Dermis microvascular lymphatic vessel endothelial cell (primary cell): ENCODE measurements at regions not wholly inside any gene's neighbourhood (a gene's known extent, or its start where the extent isn't known, plus 50 kb on each side); places are given as distances from the start of the nearest gene placed in this dataset.
"Not testable (repeated sequence)": the region's sequence is repeated elsewhere in the genome, so short reads cannot be mapped to it uniquely, and the experiment has no call there.

Source experiments
- DNase-seq, 2 donors: peaks; one replicate each; pipeline versions ENCODE4 v3.0.0 to v3.0.0-alpha.2; 2010; ENCODE audit warnings: low read depth in 2 of 2

DNA sequence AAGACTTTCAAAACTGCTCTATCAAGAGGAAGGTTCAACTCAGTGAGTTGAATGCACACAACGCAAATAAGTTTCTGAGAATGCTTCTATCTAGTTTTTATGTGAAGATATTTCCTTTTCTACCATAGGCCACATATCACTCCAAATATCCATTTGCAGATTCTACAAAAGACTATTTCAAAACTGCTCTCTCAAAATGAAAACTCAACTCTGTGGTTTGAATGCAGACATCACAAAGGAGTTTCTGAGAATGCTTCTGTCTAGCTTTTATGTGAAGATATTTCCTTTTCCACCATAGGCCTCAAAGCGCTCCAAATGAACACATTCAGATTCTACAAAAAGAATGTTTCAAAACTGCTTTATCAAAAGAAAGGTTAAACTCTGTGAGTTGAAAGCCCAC lies 1093.1 kb upstream of the DEFB115 start:
- DNase-seq = not testable (repeated sequence)

DNA sequence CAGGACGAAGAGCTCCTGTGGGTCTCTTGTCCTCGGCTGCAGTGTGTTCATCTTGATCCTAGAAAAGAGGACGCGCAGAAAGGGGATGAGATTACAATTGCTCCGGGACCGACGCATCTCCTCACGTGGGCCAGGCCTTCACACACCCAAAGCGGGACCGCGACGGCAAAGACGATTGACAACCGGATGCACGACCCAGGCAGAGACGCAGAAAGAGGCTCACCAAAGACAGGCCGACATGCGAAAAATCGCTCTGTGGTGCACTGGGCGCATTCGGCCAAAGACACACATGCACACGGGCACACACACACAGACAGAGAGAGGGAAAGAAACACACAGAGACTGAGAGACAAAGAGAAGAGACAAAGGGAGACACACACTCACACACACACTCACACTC lies 1089.9 kb upstream of the DEFB115 start:
- DNase-seq = no peak

DNA sequence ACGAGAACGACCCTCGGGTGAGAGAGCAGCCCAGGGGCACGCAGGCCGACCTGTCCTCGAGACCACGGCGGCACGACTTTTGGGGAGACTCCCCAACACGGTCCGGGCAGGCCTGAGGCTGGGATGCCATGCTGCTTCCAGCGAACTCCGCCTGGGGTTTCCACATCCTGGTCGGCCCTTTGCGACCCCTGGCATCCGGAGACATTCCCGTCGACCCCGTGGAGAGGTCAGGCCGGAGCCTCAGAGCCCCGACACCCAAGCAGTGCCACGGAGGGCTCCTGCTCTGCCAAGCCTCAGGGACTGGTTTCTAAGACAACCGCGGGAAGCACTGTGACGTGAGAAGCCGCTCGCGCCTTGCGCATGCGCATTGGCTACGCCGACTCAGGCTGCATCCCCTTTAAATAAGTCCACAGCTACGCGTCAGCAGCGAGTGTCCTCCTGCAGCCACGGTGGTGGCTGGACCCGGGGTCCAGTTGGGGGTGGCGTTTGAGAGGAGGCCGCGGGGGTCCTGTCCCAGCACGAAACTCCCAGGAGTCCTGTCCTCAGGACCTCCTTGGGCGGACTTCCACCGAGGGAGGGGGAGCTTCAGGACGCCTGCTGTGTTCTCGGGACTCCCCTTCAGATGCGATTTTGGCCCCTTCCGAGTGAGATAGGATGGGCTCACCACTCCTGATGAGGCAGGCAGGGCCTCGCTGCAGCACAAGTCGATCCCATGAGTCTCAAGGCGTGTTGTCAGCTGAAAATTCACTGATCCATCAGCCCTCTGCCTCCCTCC lies 1089.3 kb upstream of the DEFB115 start:
- DNase-seq = no peak

DNA sequence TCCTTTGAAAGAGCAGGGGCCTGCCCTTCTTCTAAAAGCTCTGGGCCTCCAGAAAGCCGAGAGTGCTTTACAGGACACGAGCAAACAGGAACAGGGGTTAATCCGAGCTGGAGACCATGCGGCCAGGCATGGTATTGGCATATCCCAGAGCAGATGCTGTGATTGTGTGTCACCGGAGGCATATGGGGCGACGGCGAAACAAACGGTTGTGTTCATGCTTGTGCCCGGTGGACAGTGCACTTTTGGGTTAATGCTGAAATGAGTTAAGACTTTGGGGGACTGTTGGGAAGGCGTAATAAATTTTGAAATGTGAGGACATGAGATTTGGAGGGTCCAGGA lies 1088.7 kb upstream of the DEFB115 start:
- no peak for DNase-seq

DNA sequence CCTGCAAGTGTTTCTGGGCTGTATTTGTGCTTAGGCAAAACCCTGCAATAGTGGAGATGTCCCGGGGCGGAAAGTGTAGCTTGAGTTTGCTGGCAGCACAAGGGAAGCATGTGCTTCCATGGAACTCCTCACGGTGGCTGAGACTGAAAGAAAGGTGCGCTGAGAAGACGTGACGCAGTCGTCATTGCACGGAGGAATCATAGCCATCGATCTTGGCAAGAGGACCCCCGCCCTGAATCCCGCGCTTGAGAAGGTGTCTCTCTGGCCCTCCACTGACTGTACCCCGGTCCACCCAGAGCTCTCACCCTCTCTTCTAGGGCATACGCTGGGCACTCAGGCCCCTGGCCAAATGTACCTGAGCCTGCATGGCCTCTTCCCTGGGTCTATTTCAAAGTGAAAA lies 1081.8 kb upstream of the DEFB115 start:
- DNase-seq = no peak

DNA sequence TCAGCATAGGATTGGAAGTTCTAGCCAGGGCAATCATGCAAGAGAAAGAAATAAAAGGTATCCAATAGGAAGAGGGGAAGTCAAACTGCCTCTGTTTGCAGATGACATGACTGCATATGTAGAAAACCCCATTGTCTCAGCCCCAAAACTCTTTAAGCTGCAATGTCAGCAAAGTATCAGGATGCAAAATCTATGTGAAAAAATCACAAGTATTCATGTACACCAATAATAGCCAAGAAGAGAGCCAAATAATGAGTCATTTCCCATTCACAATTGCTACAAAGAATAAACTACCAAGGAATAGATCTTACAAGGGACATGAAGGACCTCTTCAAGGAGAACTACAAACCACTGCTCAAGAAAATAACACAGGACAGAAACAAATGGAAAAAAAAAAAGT lies 1074.3 kb upstream of the DEFB115 start:
- DNase-seq = not testable (repeated sequence)

DNA sequence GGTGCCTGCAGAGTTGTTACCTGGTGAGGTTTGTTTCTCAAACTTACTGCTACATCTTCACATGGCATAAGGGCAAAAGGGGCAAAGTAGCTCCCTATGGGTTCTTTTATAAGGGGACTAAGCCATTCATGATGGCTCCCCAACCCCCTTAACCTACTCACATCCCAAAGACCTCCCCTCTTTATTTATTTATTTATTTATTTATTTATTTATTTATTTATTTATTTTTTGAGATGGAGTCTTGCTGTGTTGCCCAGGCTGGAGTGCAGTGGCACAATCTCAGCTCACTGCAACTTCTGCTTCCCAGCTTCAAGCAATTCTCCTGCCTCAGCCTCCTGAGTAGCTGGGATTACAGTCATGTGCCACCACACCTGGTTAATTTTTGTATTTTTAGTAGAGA lies 1065.7 kb upstream of the DEFB115 start:
- DNase-seq = not testable (repeated sequence)

DNA sequence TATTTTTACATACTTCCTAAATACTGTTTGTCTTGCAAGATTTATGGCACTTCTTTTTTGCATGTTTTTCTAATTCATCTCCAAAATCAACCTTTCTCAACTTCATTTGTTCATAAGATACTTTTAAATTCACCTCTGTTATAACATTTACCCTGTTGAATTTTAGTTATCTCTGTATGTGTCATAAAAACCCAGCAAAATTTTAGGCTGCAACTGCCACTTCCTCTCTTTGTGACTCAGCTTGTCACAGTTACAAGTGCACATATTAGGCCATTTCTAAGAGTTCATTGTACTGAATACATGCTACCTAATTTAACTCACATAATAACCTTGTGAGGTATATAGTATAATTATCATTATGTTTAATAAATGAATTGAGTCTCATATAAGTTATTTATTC lies 1023.0 kb upstream of the DEFB115 start:
- not testable (repeated sequence) for DNase-seq

DNA sequence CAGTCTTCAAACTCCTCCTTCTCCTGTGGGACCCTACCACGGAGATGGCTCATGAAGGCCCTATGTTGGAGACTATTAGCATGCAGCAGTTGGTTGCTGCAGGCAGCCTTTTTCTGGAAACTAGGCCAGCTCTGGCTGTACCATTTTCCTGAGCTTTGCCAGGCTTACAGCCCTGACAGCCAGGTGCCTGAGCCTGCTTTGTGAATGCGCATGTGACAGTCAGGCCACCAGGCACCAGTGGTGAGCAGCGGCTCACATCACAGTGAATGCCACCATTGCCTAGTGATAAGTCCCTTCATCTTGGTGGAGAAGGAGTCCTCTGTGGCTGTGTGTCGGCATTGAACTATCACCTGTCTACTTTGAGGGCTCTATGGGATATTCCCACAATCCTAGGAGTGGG lies 982.4 kb upstream of the DEFB115 start:
- not testable (repeated sequence) for DNase-seq

DNA sequence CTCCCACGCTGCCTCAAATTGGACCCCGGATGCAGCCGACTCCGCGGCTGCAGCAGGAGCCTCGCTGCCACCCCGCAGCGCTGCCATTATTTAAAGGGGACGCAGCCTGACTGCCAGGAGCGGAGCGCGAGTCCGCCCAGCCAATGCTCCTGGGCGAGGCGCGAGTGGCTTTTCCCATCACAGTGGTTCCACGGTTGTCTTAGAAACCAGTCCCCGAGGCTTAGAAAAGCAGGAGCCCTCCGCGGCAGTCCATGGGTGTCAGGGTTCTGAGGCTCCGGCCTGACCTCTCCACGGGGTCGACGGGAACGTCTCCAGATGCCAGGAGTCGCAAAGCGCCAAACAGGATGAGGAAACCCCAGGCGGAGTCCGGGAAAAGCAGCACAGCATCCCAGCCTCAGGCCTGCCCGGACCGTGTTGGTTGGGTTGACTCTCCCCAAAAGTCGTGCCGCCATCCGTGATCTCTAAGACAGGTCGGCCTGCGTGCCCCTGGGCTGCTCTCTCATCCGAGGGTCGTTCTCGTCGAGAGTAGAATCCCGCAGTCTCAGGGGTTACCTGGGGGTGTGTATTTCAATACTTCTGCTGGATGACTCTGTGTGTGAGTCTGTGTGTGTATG lies 975.8 kb upstream of the DEFB115 start:
- no peak for DNase-seq

DNA sequence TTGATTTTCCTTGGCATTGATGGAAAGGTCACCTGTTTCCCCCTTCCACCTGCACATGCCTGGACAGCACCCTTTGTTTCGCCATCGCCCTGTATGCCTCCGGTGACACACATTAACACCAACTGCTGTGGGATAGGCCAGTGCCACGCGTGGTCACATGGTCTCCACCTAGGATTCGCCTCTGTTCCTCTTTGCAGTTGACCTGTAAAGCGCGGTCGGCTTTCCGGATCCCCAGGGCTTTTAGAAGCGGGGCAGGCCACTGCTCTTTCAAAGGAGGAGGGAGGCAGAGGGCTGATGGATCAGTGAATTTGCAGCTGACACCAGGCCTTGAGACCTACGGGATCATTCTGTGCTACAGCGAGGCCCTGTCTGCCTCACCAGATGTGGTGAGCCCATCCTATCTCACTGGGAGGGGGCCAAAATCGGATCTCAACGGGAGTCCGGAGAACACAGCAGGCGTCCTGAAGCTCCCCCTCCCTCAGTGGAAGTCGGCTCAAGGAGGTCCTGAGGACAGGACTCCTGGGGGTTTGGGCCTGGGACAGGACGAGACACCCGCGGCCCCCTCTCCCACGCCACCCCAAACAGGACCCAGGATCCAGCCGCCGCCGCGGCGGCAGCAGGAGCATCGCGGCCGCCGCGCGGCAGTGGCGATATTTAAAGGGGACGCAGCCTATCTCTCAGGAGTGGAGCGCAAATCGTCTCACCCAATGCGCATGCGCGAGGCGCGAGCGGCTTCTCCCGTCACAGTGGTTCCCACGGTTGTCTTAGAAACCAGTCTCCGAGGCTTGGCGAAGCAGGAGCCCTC lies 973.8 kb upstream of the DEFB115 start:
- DNase-seq = peak in 1 of 2 donors; percentile 22

DNA sequence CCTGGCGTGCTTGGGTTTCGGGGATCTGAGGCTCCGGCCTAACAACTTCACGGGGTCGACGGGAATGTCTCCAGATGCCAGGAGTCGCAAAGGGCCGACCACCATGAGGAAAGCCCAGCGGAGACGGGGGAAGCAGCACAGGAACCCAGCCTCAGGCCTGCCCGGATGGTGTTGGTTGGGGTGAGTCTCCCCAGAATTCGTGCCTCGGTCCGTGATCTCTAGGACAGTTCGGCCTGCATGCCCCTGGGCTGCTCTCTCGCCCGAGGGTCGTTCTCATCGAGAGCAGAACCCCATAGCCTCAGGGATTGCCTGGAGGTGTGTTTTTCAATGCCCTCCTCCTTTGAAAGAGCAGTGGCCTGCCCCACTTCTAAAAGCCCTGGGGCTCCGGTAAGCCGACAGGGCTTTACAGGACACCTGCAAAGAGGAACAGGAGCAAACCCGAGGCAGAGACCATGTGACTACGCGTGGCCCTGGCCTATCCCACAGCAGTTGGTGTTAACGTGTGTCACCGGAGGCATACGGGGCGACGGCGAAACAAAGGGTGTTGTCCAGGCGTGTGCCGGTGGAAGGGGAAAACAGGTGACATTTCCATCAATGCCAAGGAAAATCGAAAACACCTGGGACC lies 973.1 kb upstream of the DEFB115 start:
- no peak for DNase-seq

DNA sequence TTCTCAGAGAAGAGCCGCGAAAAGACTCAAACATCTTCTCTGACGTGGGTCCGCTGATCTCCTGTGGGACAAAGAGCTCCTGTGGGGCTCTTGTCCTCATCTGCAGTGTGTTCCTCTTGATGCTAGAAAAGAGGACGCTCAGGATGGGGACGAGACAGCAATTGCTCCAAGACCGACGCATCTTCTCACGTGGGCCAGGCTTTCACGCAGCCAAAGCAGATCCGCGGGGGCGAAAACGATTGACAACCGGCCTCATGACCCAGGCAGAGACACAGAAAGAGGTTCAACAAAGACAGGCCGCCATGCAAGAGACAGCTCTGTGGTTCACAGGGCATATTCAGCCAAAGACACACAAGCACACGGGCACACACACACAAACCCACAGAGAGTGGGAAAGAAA lies 971.8 kb upstream of the DEFB115 start:
- DNase-seq = no peak

DNA sequence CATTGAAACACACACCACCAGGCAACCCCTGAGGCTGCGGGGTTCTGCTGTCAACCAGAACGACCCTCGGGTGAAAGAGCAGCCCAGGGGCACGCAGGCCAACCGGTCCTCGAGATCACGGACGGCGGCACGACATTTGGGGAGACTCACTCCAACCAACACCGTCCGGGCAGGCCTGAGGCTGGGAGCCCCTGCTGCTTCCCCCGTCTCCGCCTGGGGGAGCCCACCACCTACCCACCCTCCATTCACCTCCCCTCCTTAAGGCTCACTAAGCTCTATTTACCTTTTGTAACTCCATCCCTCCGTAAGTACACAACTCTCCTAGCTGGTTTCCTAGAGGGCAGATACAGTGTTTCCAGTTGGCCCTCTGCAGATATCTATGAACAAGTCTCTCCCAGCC lies 971.3 kb upstream of the DEFB115 start:
- DNase-seq = no peak

DNA sequence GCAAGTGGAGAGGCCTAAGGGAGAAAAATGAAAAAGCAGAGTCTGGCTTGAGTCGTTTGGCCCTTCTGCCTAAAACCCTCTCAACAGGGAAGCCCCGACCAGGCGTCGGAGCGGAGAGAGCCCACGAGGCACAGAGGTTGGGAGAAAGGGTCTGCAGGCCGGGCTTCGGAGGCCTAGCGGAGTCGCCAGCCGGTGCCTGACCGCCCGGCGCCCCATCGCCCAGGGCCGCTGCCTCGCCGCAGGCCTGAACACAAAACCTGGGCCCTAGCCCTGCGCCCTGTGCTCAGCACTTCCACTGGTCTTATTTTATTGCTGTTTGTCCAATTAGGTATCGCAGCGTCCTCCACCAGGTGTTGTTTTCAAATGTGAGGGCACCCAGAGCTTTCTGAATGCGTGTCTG lies 970.0 kb upstream of the DEFB115 start:
- not testable (repeated sequence) for DNase-seq

DNA sequence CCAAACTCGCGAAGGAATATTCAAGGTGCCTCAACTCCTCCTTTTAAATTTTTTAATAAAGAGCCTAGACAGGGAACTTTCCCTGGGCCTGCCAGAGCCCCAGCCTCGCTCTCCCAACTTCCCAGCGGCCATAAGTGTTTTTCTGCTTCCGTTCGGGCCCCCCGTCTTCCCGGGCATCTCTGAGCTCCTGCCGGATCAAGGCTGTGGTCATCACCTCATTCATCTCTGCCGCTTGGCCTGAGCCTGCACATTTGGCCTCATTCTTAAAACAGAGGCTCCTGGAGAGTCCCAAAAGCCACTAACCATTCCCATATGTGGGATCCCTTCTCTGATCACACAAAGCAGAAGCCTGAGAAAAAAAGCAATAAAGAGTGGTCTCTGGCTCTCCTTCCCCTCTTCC lies 969.1 kb upstream of the DEFB115 start:
- DNase-seq = no peak

DNA sequence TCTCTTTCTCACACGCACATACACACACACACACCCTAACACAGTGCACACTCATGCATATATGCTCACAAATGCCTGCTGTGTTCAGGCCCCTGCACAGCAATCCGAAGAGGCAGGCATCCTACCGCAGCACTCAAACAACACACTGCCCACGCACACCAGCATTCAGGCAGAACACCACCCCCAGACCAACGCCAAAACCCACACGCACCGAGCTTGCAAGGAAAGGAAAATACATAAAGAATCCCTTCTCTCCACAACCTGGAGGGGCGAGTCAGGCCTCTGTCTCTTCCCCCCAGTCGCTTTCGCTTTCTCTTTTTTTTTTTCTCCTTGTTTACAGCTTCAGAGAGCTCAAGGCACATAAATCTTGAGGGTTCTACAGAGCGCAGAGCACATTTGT lies 968.4 kb upstream of the DEFB115 start:
- DNase-seq = not testable (repeated sequence)

DNA sequence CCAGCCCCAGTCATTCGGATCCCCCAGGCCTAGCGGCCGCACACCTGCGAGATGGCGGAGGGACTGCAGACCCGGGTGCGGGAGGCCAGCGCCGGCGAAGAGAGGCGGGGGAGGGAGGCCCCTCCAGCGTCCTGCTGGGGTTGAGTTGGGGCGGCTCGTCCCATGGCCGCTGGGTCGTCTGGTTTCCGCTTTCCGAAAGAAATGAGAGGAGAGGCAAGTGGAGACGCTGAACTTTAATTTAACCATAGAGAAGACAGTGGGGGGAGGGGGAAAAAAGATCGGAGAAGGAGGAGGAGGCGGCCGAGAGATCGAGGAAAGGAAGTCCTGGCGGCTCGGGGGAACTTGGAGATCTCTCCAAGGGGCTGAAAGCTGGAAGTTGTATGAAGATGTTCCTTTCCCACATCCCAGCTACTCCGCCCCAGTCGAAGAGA lies 967.7 kb upstream of the DEFB115 start:
- DNase-seq = not testable (repeated sequence)

DNA sequence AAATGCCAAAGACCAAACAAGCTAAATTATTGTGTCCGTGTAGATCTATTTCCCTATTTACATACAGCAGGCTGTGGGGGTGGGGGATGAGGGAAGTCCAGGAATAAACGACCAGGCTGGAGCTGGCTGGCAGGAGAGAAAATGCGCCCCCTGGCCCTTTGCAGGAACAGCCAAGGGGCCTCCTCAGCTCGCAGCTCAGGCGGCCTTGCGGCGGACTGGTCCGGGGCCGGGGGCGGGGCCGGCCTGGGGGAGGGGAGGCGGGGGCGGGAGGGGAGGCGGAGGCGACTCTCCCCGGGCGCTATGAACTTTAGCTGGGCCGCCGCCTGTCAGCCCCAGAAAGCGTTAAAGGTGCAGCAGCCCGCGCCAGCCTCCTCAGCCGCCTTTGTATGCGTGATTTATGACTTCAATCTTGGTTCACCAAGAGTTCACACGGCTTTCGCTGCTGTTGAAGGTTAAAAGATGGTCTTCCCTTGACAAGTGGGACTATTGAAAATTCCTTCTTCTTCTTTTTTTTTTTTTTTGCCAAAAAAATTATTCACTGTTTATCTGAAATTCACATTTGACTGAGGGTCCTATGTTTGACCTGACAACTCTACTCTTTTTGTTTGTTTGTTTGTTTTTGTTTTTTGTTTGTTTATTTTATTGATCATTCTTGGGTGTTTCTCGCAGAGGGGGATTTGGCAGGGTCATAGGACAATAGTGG lies 967.0 kb upstream of the DEFB115 start:
- not testable (repeated sequence) for DNase-seq

DNA sequence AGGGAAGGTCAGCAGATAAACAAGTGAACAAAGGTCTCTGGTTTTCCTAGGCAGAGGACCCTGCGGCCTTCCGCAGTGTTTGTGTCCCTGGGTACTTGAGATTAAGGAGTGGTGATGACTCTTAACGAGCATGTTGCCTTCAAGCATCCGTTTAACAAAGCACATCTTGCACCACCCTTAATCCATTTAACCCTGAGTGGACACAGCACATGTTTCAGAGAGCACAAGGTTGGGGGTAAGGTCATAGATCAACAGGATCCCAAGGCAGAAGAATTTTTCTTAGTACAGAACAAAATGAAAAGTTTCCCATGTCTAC lies 966.4 kb upstream of the DEFB115 start:
- DNase-seq = not testable (repeated sequence)

DNA sequence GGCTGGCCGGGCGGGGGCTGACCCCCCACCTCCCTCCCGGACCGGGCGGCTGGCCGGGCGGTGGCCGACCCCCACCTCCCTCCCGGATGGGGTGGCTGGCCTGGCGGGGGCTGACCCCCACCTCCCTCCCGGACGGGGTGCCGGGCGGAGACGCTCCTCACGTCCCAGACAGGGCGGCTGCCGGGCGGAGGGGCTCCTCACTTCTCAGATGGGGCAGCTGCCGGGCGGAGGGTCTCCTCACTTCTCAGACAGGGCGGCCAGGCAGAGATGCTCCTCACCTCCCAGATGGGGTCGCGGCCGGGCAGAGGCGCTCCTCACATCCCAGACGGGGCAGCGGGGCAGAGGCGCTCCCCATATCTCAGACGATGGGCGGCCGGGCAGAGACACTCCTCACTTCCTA lies 965.8 kb upstream of the DEFB115 start:
- not testable (repeated sequence) for DNase-seq

DNA sequence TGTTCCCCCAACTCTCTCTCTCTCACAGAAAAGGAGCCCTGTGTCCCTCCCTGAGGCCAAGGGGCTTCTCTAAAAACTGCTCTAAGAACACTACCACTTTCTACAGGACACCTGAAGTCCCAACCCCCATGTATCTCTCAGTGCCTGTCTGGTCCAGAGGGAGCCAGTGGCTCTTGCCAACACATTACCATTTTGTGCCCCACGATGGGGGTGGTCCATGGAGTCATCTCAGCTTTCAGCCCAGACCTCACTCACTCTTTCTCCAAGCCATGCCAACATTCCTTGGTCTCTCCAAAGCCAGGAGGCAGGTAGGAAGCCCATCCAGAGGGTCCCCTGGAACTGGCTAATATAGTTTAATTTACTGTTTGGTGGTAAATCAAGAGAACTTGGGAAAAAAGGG lies 962.1 kb upstream of the DEFB115 start:
- DNase-seq = not testable (repeated sequence)
